Liver (tissue), 3 donors: ENCODE measurements at regions not wholly inside any gene's neighbourhood (a gene's known extent, or its start where the extent isn't known, plus 50 kb on each side); places are given as distances from the start of the nearest gene placed in this dataset.

Experiments used
- ATF3 ChIP-seq: IDR thresholded peaks from 2 replicates; pipeline ENCODE4 v1.6.1; 2016; ENCODE audit warnings: antibody characterized with exemption
- CTCF ChIP-seq: fragments of 150-350 bp; IDR thresholded peaks from 2 replicates; pipeline ENCODE4 v1.5.1; 2017; ENCODE audit warnings: improper control_type of control experiment, low read depth, low read length; ENCODE audit not compliant: missing input control
- EGR1 ChIP-seq, 2 donors: IDR thresholded peaks; 2 replicates each; pipeline ENCODE4 v1.6.1; 2016 to 2018; ENCODE audit warnings: antibody characterized with exemption in 2 of 2, low read depth in 2 of 2
- FOXA1 ChIP-seq: IDR thresholded peaks from 2 replicates; pipeline ENCODE4 v1.6.1; 2016; ENCODE audit warnings: antibody characterized with exemption
- GABPA ChIP-seq, 2 donors: IDR thresholded peaks in 1 of 2; conservative IDR thresholded peaks in 1 of 2; 2 replicates each; pipeline ENCODE4 v1.6.1; 2016; ENCODE audit warnings: antibody characterized with exemption in 2 of 2, mild to moderate bottlenecking in 1 of 2, moderate library complexity in 1 of 2
- HNF4G ChIP-seq: IDR thresholded peaks from 2 replicates; pipeline ENCODE4 v1.6.1; 2016; ENCODE audit warnings: antibody characterized with exemption
- RAD21 ChIP-seq, 2 donors: IDR thresholded peaks; 2 replicates each; pipeline ENCODE4 v1.6.1; 2016; ENCODE audit warnings: antibody characterized with exemption in 2 of 2, mild to moderate bottlenecking in 2 of 2
- REST ChIP-seq: IDR thresholded peaks from 2 replicates; pipeline ENCODE4 v1.6.1; 2016; ENCODE audit warnings: antibody characterized with exemption, mild to moderate bottlenecking
- SP1 ChIP-seq: IDR thresholded peaks from 2 replicates; pipeline ENCODE4 v1.6.1; 2018; ENCODE audit warnings: antibody characterized with exemption, mild to moderate bottlenecking
- TAF1 ChIP-seq: conservative IDR thresholded peaks from 2 replicates; pipeline ENCODE4 v1.6.1; 2016; ENCODE audit warnings: antibody characterized with exemption, mild to moderate bottlenecking
- YY1 ChIP-seq: IDR thresholded peaks from 2 replicates; pipeline ENCODE4 v1.6.1; 2016; ENCODE audit warnings: antibody characterized with exemption, mild to moderate bottlenecking
- TF ChIP-seq, protein P1 (sequence below): IDR thresholded peaks from 2 replicates; pipeline ENCODE4 v1.6.1; 2016; ENCODE audit warnings: antibody characterized with exemption
- donor health status: healthy.
- donor health status: healthy.

- TF ChIP-seq CTCF (no peak), SP1 (no peak), ATF3 (no peak), HNF4G (no peak), FOXA1 (no peak), REST (no peak), GABPA (IDR thresholded peaks at IDR 0.05 in 1 of 2, conservative IDR thresholded peaks at IDR 0.05 in 1 of 2) (no peak), YY1 (no peak), EGR1 (IDR thresholded peaks at IDR 0.05; ENCODE audit: low read depth in 2 of 2) (no peak), RAD21 (IDR thresholded peaks at IDR 0.05) (no peak), TAF1 (no peak)
- TF ChIP-seq, protein P1, sequence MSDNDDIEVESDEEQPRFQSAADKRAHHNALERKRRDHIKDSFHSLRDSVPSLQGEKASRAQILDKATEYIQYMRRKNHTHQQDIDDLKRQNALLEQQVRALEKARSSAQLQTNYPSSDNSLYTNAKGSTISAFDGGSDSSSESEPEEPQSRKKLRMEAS: no peak
Observed at GRCh38 chr2:241951316-241951700, 81.8 kb downstream of the RTP5 start.
